HG02798 (cell line): ENCODE measurements at regions not wholly inside any gene's neighbourhood (a gene's known extent, or its start where the extent isn't known, plus 50 kb on each side); places are given as distances from the start of the nearest gene placed in this dataset.
"Not testable (repeated sequence)": the region's sequence is repeated elsewhere in the genome, so short reads cannot be mapped to it uniquely, and the experiment has no call there.

Experiments used
- ATAC-seq: cut with Tn5 transposase; IDR thresholded peaks from one replicate; pipeline ENCODE4 v1.9.1; 2021; ENCODE audit warnings: mild to moderate bottlenecking; ENCODE audit not compliant: unreplicated experiment, poor library complexity

DNA sequence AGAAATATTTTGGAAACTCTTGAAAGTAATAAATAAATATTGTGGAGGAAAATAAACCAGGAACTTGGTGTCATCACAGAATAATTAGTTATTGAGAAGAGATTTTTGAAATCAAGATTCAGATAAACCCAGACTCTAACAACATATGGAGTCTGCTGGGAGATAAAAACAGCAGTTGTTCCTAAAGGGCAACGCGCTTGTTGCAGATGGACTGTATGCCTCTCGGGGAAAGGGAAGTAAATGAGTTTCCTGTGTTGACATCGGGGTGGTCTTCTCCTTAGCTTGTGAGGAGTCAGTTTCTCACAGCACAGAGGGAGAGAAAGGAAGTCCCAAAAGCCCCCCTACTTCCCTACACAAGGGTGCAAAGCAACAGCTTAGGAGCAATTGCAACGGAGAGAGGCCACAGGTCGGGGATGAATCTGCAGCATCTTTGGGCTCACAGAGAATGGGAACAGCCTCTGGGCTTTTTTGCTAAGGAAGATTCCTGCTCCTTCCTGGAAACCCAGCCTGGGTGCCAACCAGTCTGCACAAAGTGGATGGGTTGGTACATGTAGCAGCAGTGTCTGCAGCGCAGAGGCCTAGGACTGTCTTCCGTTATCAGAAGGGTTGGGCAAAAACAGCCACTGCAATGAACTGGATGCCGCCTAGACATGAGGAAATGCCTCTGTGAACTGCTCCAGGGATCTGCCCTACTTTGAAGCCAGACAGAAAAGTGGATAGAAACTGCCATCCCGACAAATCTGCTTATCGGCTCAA is 603.0 kb upstream of the NRSN1 start:
- no peak for ATAC-seq

DNA sequence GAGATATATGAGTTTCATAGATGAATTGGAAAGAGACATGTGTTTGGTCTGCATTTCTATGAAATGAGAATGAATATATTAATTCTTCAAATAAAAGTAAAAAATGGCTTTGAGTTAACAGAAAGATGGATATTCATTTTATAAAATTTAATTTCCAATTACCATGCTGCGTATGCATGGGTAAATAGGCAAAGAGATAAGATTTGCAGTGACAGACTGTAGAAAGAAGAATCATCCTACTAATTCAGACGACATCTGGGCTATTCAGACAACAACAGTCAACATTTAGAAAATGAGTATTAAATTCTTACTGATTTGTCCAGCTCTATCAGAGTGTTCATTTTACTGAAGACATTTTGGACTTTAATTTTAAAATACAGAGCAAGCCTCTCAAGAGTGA is 602.2 kb upstream of the NRSN1 start:
- no peak for ATAC-seq

DNA sequence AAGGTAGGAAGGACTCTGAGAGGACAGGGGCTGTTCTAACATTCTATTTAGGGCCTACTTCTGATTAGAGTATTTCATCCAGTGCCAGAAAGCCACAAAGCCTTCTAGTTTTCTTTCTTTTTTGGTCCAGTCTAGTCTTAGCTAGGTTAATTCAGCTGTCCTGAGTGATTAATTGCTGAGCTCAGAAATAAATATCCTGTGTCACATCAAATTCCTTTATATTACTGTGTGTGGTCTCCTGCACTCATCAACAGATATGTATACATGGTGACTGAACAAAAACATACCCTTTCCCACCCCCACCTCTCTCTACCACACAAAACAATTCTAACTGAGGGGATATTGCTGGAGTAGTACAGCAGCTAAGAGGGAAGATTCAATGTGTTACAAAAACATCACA is 601.5 kb upstream of the NRSN1 start:
- no peak for ATAC-seq

DNA sequence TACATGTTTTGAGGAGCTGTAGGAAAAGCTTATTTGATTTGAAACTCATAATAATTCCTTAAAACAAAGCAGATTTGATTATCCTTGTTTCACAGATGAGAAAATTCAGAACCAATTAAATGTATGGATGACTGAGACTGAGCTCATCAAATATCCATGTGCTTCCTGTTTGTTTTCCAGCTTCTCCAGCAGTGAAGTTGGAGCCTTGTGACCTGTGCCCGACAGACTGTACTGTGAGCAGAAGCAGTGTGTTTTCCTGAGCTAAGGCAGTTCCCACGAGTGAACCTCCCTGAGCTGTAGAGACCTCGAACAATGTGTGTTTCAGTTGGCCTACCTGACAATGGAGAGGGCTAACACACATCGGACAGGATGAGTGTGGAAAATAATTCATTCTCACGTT is 599.5 kb upstream of the NRSN1 start:
- ATAC-seq: no peak

- no peak for ATAC-seq
Observed at GRCh38 chr6:23529902-23530301, 596.1 kb upstream of the NRSN1 start.

DNA sequence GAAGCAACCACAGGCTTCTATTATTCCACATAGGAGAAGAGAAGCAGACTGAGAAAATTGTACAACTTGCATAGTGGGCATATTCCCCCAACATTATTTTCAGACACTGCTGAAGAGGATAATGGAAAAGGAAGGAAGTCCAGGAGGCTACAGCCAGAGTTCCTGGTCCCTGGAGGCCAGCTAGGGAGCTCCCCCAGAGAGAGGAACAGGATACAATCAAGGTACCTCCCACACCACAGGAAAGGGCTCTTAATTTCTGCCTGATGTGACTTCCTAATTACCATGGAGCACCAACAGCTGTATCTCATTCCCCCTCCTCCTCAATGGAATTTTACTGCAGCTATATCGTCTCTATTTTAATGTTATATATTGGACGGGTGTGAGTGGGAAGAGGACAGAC is 594.3 kb upstream of the NRSN1 start:
- no peak for ATAC-seq

GRCh38 chr6:23532227-23532626 is 593.8 kb upstream of the NRSN1 start:
- ATAC-seq: no peak

DNA sequence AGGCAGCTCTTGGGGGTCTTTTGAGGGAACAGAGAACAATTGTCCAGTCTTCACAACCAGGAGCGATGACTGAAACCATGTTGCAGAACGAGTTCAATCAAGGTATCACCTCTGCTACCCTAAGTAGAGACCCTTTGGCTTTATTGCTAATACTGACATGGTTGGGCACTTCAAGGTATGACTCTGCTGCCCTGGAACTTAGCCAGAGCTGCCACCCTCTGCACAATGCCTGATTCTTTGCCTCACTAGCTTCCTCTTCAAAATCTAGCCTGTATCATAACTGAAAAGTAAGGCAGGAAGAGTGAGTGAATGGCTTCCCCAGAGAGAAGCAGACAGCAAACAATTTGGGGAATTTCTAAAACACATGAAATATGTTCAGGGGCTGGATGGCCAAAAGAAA is 592.7 kb upstream of the NRSN1 start:
- no peak for ATAC-seq

- no peak for ATAC-seq
Observed at GRCh38 chr6:23533944-23534343, 592.1 kb upstream of the NRSN1 start.

GRCh38 chr6:23534351-23534750 is 591.7 kb upstream of the NRSN1 start:
- no peak for ATAC-seq

DNA sequence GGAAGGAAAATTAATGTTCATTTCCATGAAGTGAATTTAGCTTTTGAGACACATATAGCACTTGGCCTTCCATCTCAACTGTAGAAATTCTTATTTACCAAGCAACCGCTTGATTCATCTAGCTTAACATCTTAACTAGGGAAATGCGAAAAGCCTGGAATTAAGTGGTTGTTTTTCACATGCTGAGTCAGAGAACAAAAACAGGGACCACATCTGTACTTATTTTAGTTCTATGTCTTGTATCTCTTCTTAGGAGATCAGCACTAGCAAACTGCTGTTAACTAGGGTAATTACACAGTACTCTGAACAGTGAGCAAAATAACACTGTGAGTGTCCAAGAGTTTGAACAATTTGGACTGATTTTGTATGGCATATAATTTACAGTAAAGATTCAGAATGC is 590.9 kb upstream of the NRSN1 start:
- no peak for ATAC-seq

- no peak for ATAC-seq
Observed at GRCh38 chr6:23537828-23538227, 588.2 kb upstream of the NRSN1 start.

DNA sequence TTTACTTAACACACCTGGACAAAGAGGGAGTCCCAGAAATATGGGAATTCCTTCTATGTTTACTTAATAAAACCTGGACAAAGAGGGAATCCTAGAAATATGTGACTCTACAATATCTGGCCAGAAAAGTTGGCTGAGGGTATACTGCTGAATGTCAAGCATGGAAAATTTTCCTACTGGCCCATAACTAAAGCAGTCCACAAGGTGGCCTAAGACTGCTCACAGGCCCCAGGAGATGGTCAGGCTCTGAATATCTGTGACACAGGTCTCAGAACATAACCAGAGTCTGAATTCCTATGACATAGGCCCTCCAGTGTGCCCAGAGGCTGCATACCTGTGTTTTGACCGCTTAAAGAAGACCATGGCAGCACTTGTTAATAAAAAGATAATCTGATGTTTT is 578.2 kb upstream of the NRSN1 start:
- no peak for ATAC-seq

DNA sequence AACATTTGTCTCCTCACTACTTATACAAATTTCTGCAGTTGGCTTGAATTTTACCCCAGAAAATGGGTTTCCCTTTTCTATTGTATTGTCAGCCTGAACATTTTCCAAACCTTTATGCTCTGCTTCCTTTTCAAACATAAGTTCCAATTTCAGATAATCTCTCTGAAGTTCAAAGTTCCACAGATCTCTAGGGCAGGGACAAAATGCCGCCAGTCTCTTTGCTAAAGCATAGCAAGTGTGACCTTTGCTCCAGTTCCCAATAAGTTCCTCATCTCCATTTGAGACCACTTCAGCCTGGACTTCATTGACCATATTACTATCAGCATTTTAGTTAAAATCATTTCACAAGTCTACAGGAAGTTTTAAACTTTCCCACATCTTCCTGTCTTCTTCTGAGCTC is 571.1 kb upstream of the NRSN1 start:
- not testable (repeated sequence) for ATAC-seq

- ATAC-seq: no peak
Observed at GRCh38 chr6:23559587-23560343, 566.2 kb upstream of the NRSN1 start.

- no peak for ATAC-seq
Observed at GRCh38 chr6:23561732-23562131, 564.3 kb upstream of the NRSN1 start.

DNA sequence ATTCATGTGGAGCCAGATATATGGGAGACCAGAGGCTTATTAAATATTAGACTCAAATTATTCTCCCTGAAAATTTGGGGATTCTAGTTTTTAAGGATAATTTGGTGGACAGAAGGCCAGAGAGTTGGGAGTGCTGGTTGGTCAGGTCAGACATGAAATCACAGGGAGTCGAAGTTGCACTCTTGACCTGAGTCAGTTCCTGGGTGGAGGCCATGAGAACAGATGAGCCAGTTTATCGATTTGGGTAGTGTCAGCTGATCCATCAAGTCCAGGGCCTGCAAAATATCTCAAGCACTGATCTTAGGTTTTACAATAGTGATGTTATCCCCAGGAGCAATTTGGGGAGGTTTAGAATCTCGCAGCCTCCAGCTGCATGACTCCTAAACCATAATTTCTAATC is 563.5 kb upstream of the NRSN1 start:
- no peak for ATAC-seq

- no peak for ATAC-seq
Observed at GRCh38 chr6:23563323-23563722, 562.7 kb upstream of the NRSN1 start.

DNA sequence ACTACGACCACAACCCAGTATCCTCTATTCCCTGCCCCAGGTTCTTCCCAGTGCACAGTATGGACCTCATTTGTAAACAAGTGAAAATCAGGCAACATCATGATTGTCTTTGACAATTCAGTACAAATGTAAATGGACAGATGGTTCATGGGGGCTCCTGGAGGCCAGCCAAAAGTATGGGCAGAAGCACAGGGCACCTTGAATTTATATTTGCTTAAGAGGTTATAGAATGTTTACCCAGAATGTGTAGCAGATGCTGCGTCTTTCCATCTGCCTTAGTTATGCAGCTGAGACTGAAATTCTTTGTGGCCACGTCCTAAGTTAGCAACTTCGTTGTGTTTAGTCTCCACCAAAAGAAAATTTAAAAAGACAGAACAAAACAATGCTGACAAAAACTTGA is 559.6 kb upstream of the NRSN1 start:
- ATAC-seq: no peak

GRCh38 chr6:23568292-23568691 is 557.7 kb upstream of the NRSN1 start:
- ATAC-seq: no peak

GRCh38 chr6:23584134-23584763 is 541.8 kb upstream of the NRSN1 start:
- no peak for ATAC-seq

DNA sequence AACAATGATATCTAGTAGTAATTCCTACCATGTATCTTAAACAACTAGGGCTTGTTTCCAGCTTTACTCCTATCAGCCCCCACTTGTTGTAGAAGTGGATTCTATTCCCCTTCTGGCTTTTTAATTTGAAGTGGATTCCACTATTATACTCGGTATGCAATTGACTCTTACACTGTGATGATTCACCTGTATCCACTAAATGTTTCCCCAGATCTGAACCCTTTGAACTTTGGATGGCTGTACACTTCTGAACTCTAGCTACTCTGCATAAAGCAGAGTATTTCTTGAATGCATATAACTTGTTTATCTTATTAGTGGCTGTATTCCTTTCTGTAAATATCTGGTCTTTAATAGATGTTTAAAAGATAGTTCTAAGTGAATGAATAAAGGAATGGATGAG is 538.4 kb upstream of the NRSN1 start:
- ATAC-seq: no peak
